ENCODE measurements at regions not wholly inside any gene's neighbourhood (a gene's known extent, or its start where the extent isn't known, plus 50 kb on each side); places are given as distances from the start of the nearest gene placed in this dataset.

DNA sequence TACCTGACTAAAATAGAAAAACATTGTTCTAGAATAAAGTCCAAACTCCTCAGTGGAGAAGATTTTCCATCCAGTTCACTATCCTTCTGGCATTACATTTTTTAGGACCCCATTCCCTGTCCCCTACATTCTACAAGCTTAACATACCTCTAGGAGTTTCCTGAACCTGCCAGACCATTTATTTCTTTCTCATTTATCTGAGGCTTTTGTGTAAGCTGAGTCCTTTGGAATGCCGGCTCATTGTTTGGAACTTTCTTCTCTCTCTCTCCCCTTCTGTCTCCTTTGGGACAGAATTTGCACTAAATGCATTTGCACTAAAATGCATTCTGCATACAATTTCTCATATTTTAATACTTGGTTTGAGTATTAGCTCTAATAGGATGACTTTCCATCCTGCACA is 393.0 kb upstream of the ANO3 start:
- FAIRE-seq, result no peak
- no peak for TF ChIP-seq CTCF (IDR thresholded peaks at IDR 0.05; ENCODE audit: insufficient read depth, missing control alignments)

GRCh38 chr11:25939691-25940090 is 392.2 kb upstream of the ANO3 start:
- no peak for TF ChIP-seq CTCF (IDR thresholded peaks at IDR 0.05; ENCODE audit: insufficient read depth, missing control alignments)

More for the DNA sequence above, 393.0 kb upstream of the ANO3 start:
- no peak for DNase-seq (ENCODE audit: insufficient read length, low spot score)

GRCh38 chr11:25941353-25941752 is 390.6 kb upstream of the ANO3 start:
- TF ChIP-seq CTCF (IDR thresholded peaks at IDR 0.05; ENCODE audit: insufficient read depth, missing control alignments), result no peak
- DNase-seq (ENCODE audit: insufficient read length, low spot score), result no peak
- no peak for FAIRE-seq

More at GRCh38 chr11:25939691-25940090, 392.2 kb upstream of the ANO3 start:
- FAIRE-seq, result no peak
- DNase-seq (ENCODE audit: insufficient read length, low spot score), result no peak

GRCh38 chr11:25943031-25943430 is 388.9 kb upstream of the ANO3 start:
- FAIRE-seq (no peak), DNase-seq (ENCODE audit: insufficient read length, low spot score) (no peak)
- no peak for TF ChIP-seq CTCF (IDR thresholded peaks at IDR 0.05; ENCODE audit: insufficient read depth, missing control alignments)

GRCh38 chr11:25943777-25944661 is 387.9 kb upstream of the ANO3 start:
- DNase-seq (ENCODE audit: insufficient read length, low spot score) (no peak), FAIRE-seq (no peak)
- no peak for TF ChIP-seq CTCF (IDR thresholded peaks at IDR 0.05; ENCODE audit: insufficient read depth, missing control alignments)

- TF ChIP-seq CTCF (IDR thresholded peaks at IDR 0.05; ENCODE audit: insufficient read depth, missing control alignments), result no peak
- no peak for FAIRE-seq
- DNase-seq (ENCODE audit: insufficient read length, low spot score), result no peak
Measured at GRCh38 chr11:25949918-25950317, 382.0 kb upstream of the ANO3 start.

- TF ChIP-seq CTCF (IDR thresholded peaks at IDR 0.05; ENCODE audit: insufficient read depth, missing control alignments), result no peak
- DNase-seq (ENCODE audit: insufficient read length, low spot score) (no peak), FAIRE-seq (no peak)
Measured at GRCh38 chr11:25953006-25953405, 378.9 kb upstream of the ANO3 start.
